HepG2 (cell line): ENCODE measurements at regions not wholly inside any gene's neighbourhood (a gene's known extent, or its start where the extent isn't known, plus 50 kb on each side); places are given as distances from the start of the nearest gene placed in this dataset.

ENCODE experiments used
- ATAC-seq: fragments of 200-7000 bp; cut with Tn5 transposase; 3 replicates; pipeline ENCODE4 v1.9.1; 2020; ENCODE audit warnings: mild to moderate bottlenecking, moderate library complexity
- BruUV-seq: library from RNA; stranded (reverse); fragments of 400-500 nt; replicated peaks from 2 replicates; lab custom pipeline; 2021; lab: Mats Ljungman, UMichigan
- CTCF ChIA-PET: fragments of 300-600 bp; formaldehyde crosslinking; extraction: SDS; loops from one replicate; lab custom pipeline; 2021; ENCODE audit warnings: low total read pairs, inconsistent platforms, low intra/inter-chr PET ratio; lab: Yijun Ruan, JAX
- POLR2A ChIA-PET: fragments of 350-600 bp; sonication (Branson Sonifier 250); formaldehyde crosslinking; loops from one replicate; lab custom pipeline; 2020; ENCODE audit warnings: antibody characterized with exemption, inconsistent platforms; lab: Yijun Ruan, JAX
- DNase-seq: peaks from one replicate; pipeline ENCODE4 v3.0.0-alpha.2; 2015; ENCODE audit warnings: low spot score
- FAIRE-seq: peaks from 3 replicates; lab custom pipeline; 2011; peaks lifted over from hg19 to GRCh38; lab: Jason Lieb, UNC
- H2AFZ ChIP-seq: one replicate; pipeline ENCODE4 v1.6.1; 2011; ENCODE audit warnings: low read length, inconsistent platforms
- H3K27ac ChIP-seq: fragments of 300-600 bp; 3 replicates; pipeline ENCODE4 v1.8.0; 2011; ENCODE audit warnings: mixed run types, mild to moderate bottlenecking, mixed read lengths, low read length, inconsistent platforms; ENCODE audit not compliant: insufficient read depth; ENCODE audit errors: extremely low read length
- H3K27me3 ChIP-seq, 2 experiments: fragments of 200-600 bp in 1 of 2; 2 replicates in 1 of 2; 3 replicates in 1 of 2; pipeline versions ENCODE4 v1.6.0 to v1.8.0; 2011; ENCODE audit warnings: low read length in 2 of 2, mild to moderate bottlenecking in 2 of 2, moderate library complexity in 2 of 2, inconsistent platforms in 1 of 2; ENCODE audit not compliant: insufficient read depth in 2 of 2, control insufficient read depth in 1 of 2
- H3K36me3 ChIP-seq, 2 experiments: fragments of 200-600 bp in 1 of 2; replicated peaks in 1 of 2; 2 replicates in 1 of 2; 3 replicates in 1 of 2; pipeline versions ENCODE4 v1.5.1 to v1.8.0; 2011; ENCODE audit warnings: low read length in 2 of 2, inconsistent platforms in 1 of 2; ENCODE audit not compliant: insufficient read depth in 2 of 2, control insufficient read depth in 1 of 2
- H3K4me1 ChIP-seq: 2 replicates; pipeline ENCODE4 v1.5.1; 2012; ENCODE audit warnings: low read length, inconsistent platforms; ENCODE audit not compliant: insufficient read depth
- H3K4me2 ChIP-seq: 2 replicates; pipeline ENCODE4 v1.6.0; 2011; ENCODE audit warnings: low read depth, low read length, inconsistent platforms
- H3K4me3 ChIP-seq, 3 experiments: fragments of 200-600 bp in 1 of 3; sonication (generic), shearing (Covaris generic) in 1 of 3; replicated peaks in 1 of 3; 2 replicates each; pipeline ENCODE4 v1.5.1; 2011 to 2016; ENCODE audit warnings: low read length in 3 of 3, inconsistent platforms in 2 of 3, low read depth in 2 of 3, mild to moderate bottlenecking in 2 of 3, control low read depth in 1 of 3, mixed read lengths in 1 of 3; ENCODE audit not compliant: insufficient read depth in 1 of 3
- H3K79me2 ChIP-seq: one replicate; pipeline ENCODE4 v1.6.1; 2011; ENCODE audit warnings: low read length, inconsistent platforms; ENCODE audit not compliant: insufficient read depth
- H3K9ac ChIP-seq: 2 replicates; pipeline ENCODE4 v1.6.0; 2011; ENCODE audit warnings: mild to moderate bottlenecking, low read depth, low read length, inconsistent platforms; ENCODE audit not compliant: insufficient read depth
- H3K9me3 ChIP-seq: 2 replicates; pipeline ENCODE4 v1.5.1; 2012; ENCODE audit warnings: mild to moderate bottlenecking, low read length
- H4K20me1 ChIP-seq: 2 replicates; pipeline ENCODE4 v1.6.0; 2011; ENCODE audit warnings: inconsistent platforms, mild to moderate bottlenecking, low read length, moderate library complexity; ENCODE audit not compliant: insufficient read depth
- ATM ChIP-seq: fragments of 450-650 bp; IDR thresholded peaks from 2 replicates; pipeline ENCODE4 v1.7.1; 2017; ENCODE audit warnings: mild to moderate bottlenecking, borderline replicate concordance
- ELF3 ChIP-seq: IDR thresholded peaks from 2 replicates; pipeline ENCODE4 v1.6.1; 2016; ENCODE audit warnings: missing genetic modification reagents, missing compliant biosample characterization
- FOXO4 ChIP-seq: sonication (generic); formaldehyde crosslinking; conservative IDR thresholded peaks from 2 replicates; pipeline ENCODE4 v1.8.1; 2023; ENCODE audit warnings: missing genetic modification reagents
- HBP1 ChIP-seq: IDR thresholded peaks from 2 replicates; pipeline ENCODE4 v1.6.1; 2016; ENCODE audit warnings: low read depth, control low read depth
- MAZ ChIP-seq, 2 experiments: sonication (generic) in 1 of 2; formaldehyde crosslinking in 1 of 2; IDR thresholded peaks; 2 replicates each; pipeline versions ENCODE4 v1.5.0 to v1.6.1; 2012 to 2020; ENCODE audit warnings: low read depth in 2 of 2, mild to moderate bottlenecking in 2 of 2, borderline replicate concordance in 1 of 2, improper control_type of control experiment in 1 of 2, low read length in 1 of 2, missing genetic modification reagents in 1 of 2, moderate library complexity in 1 of 2
- PRMT3 ChIP-seq: sonication (generic); formaldehyde crosslinking; IDR thresholded peaks from 2 replicates; pipeline ENCODE4 v1.8.1; 2022; ENCODE audit warnings: low read depth, mild to moderate bottlenecking, moderate library complexity, missing genetic modification reagents, borderline replicate concordance
- RBM22 ChIP-seq: fragments of 200-400 bp; formaldehyde crosslinking; optimal IDR thresholded peaks from 2 replicates; pipeline ENCODE3; 2017; ENCODE audit warnings: mild to moderate bottlenecking, low read length, moderate library complexity
- SMAD3 ChIP-seq: sonication (generic); formaldehyde crosslinking; IDR thresholded peaks from 2 replicates; pipeline ENCODE4 v1.4.0; 2020; ENCODE audit warnings: missing genetic modification reagents
- SRSF1 ChIP-seq: fragments of 200-400 bp; formaldehyde crosslinking; optimal IDR thresholded peaks from 2 replicates; pipeline ENCODE3; 2017; ENCODE audit warnings: mild to moderate bottlenecking, low read depth, low read length, moderate library complexity
- TMF1 ChIP-seq: sonication (generic); formaldehyde crosslinking; IDR thresholded peaks from 2 replicates; pipeline ENCODE4 v1.8.1; 2022; ENCODE audit warnings: low read depth, missing genetic modification reagents
- ZMAT3 ChIP-seq: sonication (generic); formaldehyde crosslinking; conservative IDR thresholded peaks from 2 replicates; pipeline ENCODE4 v1.7.0; 2021; ENCODE audit warnings: missing genetic modification reagents
- ZNF142 ChIP-seq: sonication (generic); formaldehyde crosslinking; IDR thresholded peaks from 2 replicates; pipeline ENCODE4 v1.4.0; 2020; ENCODE audit warnings: missing genetic modification reagents
- ZNF446 ChIP-seq: sonication (generic); formaldehyde crosslinking; IDR thresholded peaks from 2 replicates; pipeline ENCODE4 v1.5.0; 2020; ENCODE audit warnings: mild to moderate bottlenecking, missing genetic modification reagents
- WGBS: methylation state at CpG from one replicate; pipeline ENCODE4 v1.1.6; 2017; ENCODE audit warnings: low lambda C conversion rate; 5-methylcytosine and 5-hydroxymethylcytosine counted together
- in situ Hi-C: cut with HindIII; loops from 2 replicates; pipeline ENCODE4 v1.10.0; 2017; ENCODE audit warnings: low pct_unique_long_range_greater_than_20kb; ENCODE audit not compliant: extremely low pct_ligation_motif_present
- intact Hi-C: fragments of 100-400 bp; cut with micrococcal nuclease; formaldehyde crosslinking; loops from one replicate; pipeline ENCODE4 v1.10.0; 2022; ENCODE audit not compliant: unreplicated experiment

GRCh38 chr17:71402661-71403141 lies 718.1 kb upstream of the SOX9 start (continued):
- TF ChIP-seq ZNF142 (CRISPR knock-in tag), result no peak

- Histone ChIP-seq H3K9ac (no peak overlapping the region), H4K20me1 (no peaks in the 10 kb centered on the region), H2AFZ (no peak overlapping the region), H3K27me3 (no peaks in the 10 kb centered on the region), H3K4me1 (no peaks in the 10 kb centered on the region), H3K27ac (no peak overlapping the region), H3K36me3 (no peaks in the 10 kb centered on the region), H3K4me2 (no peak overlapping the region), H3K79me2 (no peaks in the 10 kb centered on the region), H3K4me3 (no peak overlapping the region), H3K9me3 (peaks cover 18% of the 10 kb centered on the region; the same call in 1 of the 2 replicates)
- in situ Hi-C loops (no loop called here), intact Hi-C loops (loop anchor here (1.0 kb wide), 1 partner anchor 16 kb away; no protein-coding TSS in a partner anchor)
- BruUV-seq, result no TSS peak
- DNase-seq (no peak), ATAC-seq (no peak), FAIRE-seq (no peak)
- CTCF ChIA-PET, result no interaction called here
- WGBS, result 3% methylated on average over 3 of the region's 3 CpGs
- POLR2A ChIA-PET, result no interaction called here
- TF ChIP-seq SRSF1 (no peak), MAZ (IDR thresholded peaks at IDR 0.05; ENCODE audit: borderline replicate concordance, low read depth, low read length) (no peak), MAZ (CRISPR knock-in tag; IDR thresholded peaks at IDR 0.05; ENCODE audit: low read depth) (no peak), ATM (no peak), RBM22 (no peak), FOXO4 (CRISPR knock-in tag) (no peak), HBP1 (CRISPR knock-in tag) (no peak), ELF3 (CRISPR knock-in tag) (no peak), ZMAT3 (CRISPR knock-in tag) (no peak), ZNF446 (CRISPR knock-in tag) (no peak), SMAD3 (CRISPR knock-in tag) (no peak), PRMT3 (CRISPR knock-in tag) (no peak), TMF1 (CRISPR knock-in tag) (no peak)
These were observed 715.7 kb upstream of the SOX9 start for GRCh38 chr17:71405101-71405500.
